CD14-positive monocyte (primary cell): ENCODE measurements at regions not wholly inside any gene's neighbourhood (a gene's known extent, or its start where the extent isn't known, plus 50 kb on each side); places are given as distances from the start of the nearest gene placed in this dataset.

Source experiments
- DNase-seq, 3 donors: peaks; one replicate each; pipeline ENCODE4 v3.0.0-alpha.2; 2011 to 2022
- H2AFZ ChIP-seq: 2 replicates; pipeline ENCODE4 v1.6.0; 2012; ENCODE audit warnings: mild to moderate bottlenecking, low read depth, low read length, inconsistent platforms; ENCODE audit not compliant: insufficient read depth, poor library complexity, severe bottlenecking
- H3K27ac ChIP-seq, 2 donors: 1 replicate in 1 of 2; 2 replicates in 1 of 2; pipeline ENCODE4 v1.5.1; 2012 to 2013; ENCODE audit warnings: low read length in 2 of 2, control low read depth in 1 of 2, inconsistent platforms in 1 of 2, low read depth in 1 of 2, mild to moderate bottlenecking in 1 of 2
- H3K27me3 ChIP-seq, 2 donors: one replicate each; pipeline versions ENCODE4 v1.6.0 to v1.6.1; 2011 to 2013; ENCODE audit warnings: low read length in 2 of 2; ENCODE audit not compliant: control insufficient read depth in 2 of 2, insufficient read depth in 2 of 2
- H3K36me3 ChIP-seq, 2 donors: replicated peaks in 1 of 2; 1 replicate in 1 of 2; 2 replicates in 1 of 2; pipeline versions ENCODE4 v1.5.1 to v1.6.1; 2012 to 2013; ENCODE audit warnings: low read length in 2 of 2, control low read depth in 1 of 2, inconsistent platforms in 1 of 2, mild to moderate bottlenecking in 1 of 2; ENCODE audit not compliant: insufficient read depth in 2 of 2, control insufficient read depth in 1 of 2
- H3K4me1 ChIP-seq, 2 donors: 1 replicate in 1 of 2; 2 replicates in 1 of 2; pipeline versions ENCODE4 v1.5.1 to v1.6.1; 2012 to 2013; ENCODE audit warnings: low read length in 2 of 2, control low read depth in 1 of 2, inconsistent platforms in 1 of 2, mild to moderate bottlenecking in 1 of 2, moderate library complexity in 1 of 2; ENCODE audit not compliant: insufficient read depth in 2 of 2, control insufficient read depth in 1 of 2
- H3K4me2 ChIP-seq: replicated peaks from 2 replicates; pipeline ENCODE3; 2012; ENCODE audit warnings: low read length, moderate library complexity, mild to moderate bottlenecking; ENCODE audit not compliant: poor library complexity, severe bottlenecking; ENCODE audit errors: extremely low read depth
- H3K4me3 ChIP-seq, 3 experiments: fragments of 200-600 bp in 1 of 3; sonication (generic) in 1 of 3; replicated peaks in 1 of 3; 1 replicate in 2 of 3; 2 replicates in 1 of 3; pipeline ENCODE4 v1.5.1; 2011 to 2013; ENCODE audit warnings: low read length in 3 of 3, mild to moderate bottlenecking in 3 of 3, control low read depth in 2 of 3, low read depth in 2 of 3, inconsistent platforms in 1 of 3, moderate library complexity in 1 of 3
- H3K79me2 ChIP-seq: 2 replicates; pipeline ENCODE4 v1.6.0; 2012; ENCODE audit warnings: mild to moderate bottlenecking, control low read depth, inconsistent platforms, low read length, moderate library complexity; ENCODE audit not compliant: insufficient read depth
- H3K9ac ChIP-seq: 2 replicates; pipeline ENCODE4 v1.6.0; 2017; ENCODE audit warnings: low read length, mild to moderate bottlenecking; ENCODE audit not compliant: insufficient read depth, poor library complexity, severe bottlenecking
- H3K9me3 ChIP-seq, 2 donors: replicated peaks in 1 of 2; 1 replicate in 1 of 2; 2 replicates in 1 of 2; pipeline versions ENCODE4 v1.5.1 to v1.6.1; 2012 to 2013; ENCODE audit warnings: low read length in 2 of 2, control low read depth in 1 of 2; ENCODE audit not compliant: control insufficient read depth in 1 of 2, insufficient read depth in 1 of 2
- H4K20me1 ChIP-seq: 2 replicates; pipeline ENCODE4 v1.6.0; 2012; ENCODE audit warnings: mild to moderate bottlenecking, low read length, control low read depth, moderate library complexity; ENCODE audit not compliant: insufficient read depth
- H3K27ac Mint-ChIP-seq, 7 donors: one replicate each; pipeline ENCODE4 v1.8.0; 2020; ENCODE audit warnings: mild to moderate bottlenecking in 7 of 7, mixed read lengths in 7 of 7, moderate library complexity in 6 of 7, inconsistent platforms in 2 of 7
- H3K27me3 Mint-ChIP-seq, 3 donors: one replicate each; pipeline ENCODE4 v1.8.0; 2021 to 2022; ENCODE audit warnings: low read depth in 3 of 3, mild to moderate bottlenecking in 3 of 3, mixed read lengths in 3 of 3, moderate library complexity in 3 of 3, inconsistent platforms in 1 of 3
- H3K36me3 Mint-ChIP-seq, 2 donors: one replicate each; pipeline ENCODE4 v1.8.0; 2020; ENCODE audit warnings: mixed read lengths in 2 of 2, inconsistent platforms in 1 of 2, mild to moderate bottlenecking in 1 of 2
- H3K4me1 Mint-ChIP-seq: one replicate; pipeline ENCODE4 v1.8.0; 2020; ENCODE audit warnings: mild to moderate bottlenecking, mixed read lengths
- H3K4me3 Mint-ChIP-seq, 2 donors: one replicate each; pipeline ENCODE4 v1.8.0; 2020; ENCODE audit warnings: mild to moderate bottlenecking in 2 of 2, mixed read lengths in 2 of 2, moderate library complexity in 1 of 2
- H3K9me3 Mint-ChIP-seq, 7 donors: one replicate each; pipeline ENCODE4 v1.8.0; 2020 to 2022; ENCODE audit warnings: mixed read lengths in 7 of 7, mild to moderate bottlenecking in 6 of 7, moderate library complexity in 6 of 7, inconsistent platforms in 2 of 7
- WGBS: methylation state at CpG from one replicate; pipeline ENCODE4 v1.1.5; 2013; ENCODE audit warnings: missing lambda C conversion rate; ENCODE audit not compliant: insufficient coverage; 5-methylcytosine and 5-hydroxymethylcytosine counted together
- intact Hi-C, 2 donors: fragments of 100-400 bp; cut with micrococcal nuclease; formaldehyde crosslinking; loops; one replicate each; pipeline versions ENCODE4 v1.15.0 to v1.15.1; 2023
- TF ChIP-seq, protein P1 (sequence below): fragments of 200-600 bp; IDR thresholded peaks from one replicate; pipeline ENCODE4 v1.8.0; 2022; ENCODE audit warnings: antibody characterized with exemption, mild to moderate bottlenecking

DNA sequence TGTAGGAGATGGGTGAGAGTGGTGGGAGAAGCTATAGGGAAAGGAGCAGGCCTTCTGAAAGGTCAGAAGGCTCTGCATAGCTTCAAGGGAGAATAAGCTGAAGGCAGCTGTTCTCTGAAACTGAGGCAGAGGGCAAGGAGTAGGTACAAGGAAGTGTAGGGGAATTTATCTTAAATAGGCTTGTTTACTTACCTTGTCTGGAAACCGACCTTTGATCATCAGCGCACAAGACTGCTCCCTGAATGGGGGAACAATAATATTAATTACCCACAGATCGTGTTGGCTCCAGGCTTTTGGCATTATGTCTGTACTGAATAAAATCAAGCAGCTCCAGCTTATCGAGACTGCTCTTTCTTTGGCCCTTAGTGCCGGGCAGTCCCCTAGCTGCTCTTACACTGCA lies 175.5 kb upstream of the MAGEB16 start:
- TF ChIP-seq, protein P1, sequence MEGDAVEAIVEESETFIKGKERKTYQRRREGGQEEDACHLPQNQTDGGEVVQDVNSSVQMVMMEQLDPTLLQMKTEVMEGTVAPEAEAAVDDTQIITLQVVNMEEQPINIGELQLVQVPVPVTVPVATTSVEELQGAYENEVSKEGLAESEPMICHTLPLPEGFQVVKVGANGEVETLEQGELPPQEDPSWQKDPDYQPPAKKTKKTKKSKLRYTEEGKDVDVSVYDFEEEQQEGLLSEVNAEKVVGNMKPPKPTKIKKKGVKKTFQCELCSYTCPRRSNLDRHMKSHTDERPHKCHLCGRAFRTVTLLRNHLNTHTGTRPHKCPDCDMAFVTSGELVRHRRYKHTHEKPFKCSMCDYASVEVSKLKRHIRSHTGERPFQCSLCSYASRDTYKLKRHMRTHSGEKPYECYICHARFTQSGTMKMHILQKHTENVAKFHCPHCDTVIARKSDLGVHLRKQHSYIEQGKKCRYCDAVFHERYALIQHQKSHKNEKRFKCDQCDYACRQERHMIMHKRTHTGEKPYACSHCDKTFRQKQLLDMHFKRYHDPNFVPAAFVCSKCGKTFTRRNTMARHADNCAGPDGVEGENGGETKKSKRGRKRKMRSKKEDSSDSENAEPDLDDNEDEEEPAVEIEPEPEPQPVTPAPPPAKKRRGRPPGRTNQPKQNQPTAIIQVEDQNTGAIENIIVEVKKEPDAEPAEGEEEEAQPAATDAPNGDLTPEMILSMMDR, result no peak
- no peaks in the 10 kb centered on the region for H3K4me1 Mint-ChIP-seq
- H3K27ac Mint-ChIP-seq, result no peak overlapping the region
- no peak overlapping the region for H3K4me2 ChIP-seq
- H3K9me3 Mint-ChIP-seq, result peaks cover 0 to 16% (median 10%) of the 10 kb centered on the region in 7 donors
- peaks cover 13% of the 10 kb centered on the region in 2 donors for H3K9me3 ChIP-seq
- no peaks in the 10 kb centered on the region for H3K4me1 ChIP-seq
- H3K4me3 Mint-ChIP-seq, result no peak overlapping the region
- DNase-seq, result no peak
- no CpG with 5 or more reads among the region's 5 CpGs for WGBS
- intact Hi-C loops, result no loop called here
- H3K36me3 ChIP-seq, result no peaks in the 10 kb centered on the region
- H3K36me3 Mint-ChIP-seq, result no peaks in the 10 kb centered on the region
- no peak overlapping the region for H3K27ac ChIP-seq
- no peaks in the 10 kb centered on the region for H3K79me2 ChIP-seq
- H3K27me3 Mint-ChIP-seq, result no peaks in the 10 kb centered on the region
- no peak overlapping the region for H2AFZ ChIP-seq
- H3K27me3 ChIP-seq, result no peaks in the 10 kb centered on the region
- H3K4me3 ChIP-seq, result no peak overlapping the region
- no peak overlapping the region for H3K9ac ChIP-seq
- H4K20me1 ChIP-seq, result no peaks in the 10 kb centered on the region

DNA sequence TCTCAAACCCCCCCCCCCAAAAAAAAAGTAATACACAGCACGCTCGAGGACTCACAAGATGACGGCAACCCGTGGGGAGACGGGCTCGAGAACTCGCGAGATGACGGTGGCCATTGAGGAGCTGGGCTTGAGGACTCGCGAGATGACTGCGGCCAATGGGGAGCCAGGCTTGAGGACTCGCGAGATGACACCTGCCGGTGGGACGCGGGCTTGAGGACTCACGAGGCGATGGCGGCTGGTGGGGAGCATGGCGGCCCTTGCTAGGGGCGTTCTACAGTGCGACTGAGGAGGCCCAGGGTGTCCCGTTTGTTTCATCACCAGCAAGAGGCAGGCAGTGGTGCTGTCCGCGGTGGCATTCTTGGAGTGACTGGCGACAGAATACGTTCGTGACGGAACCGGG lies 172.4 kb upstream of the MAGEB16 start:
- H3K4me2 ChIP-seq, result no peak overlapping the region

More for the DNA sequence above, 172.4 kb upstream of the MAGEB16 start:
- no peaks in the 10 kb centered on the region for H3K36me3 Mint-ChIP-seq
- H3K4me3 Mint-ChIP-seq, result no peak overlapping the region
- Histone ChIP-seq H3K27me3 (no peaks in the 10 kb centered on the region), H3K9ac (no peak overlapping the region), H3K79me2 (no peaks in the 10 kb centered on the region), H4K20me1 (no peaks in the 10 kb centered on the region), H2AFZ (no peak overlapping the region), H3K4me3 (no peak overlapping the region), H3K4me1 (no peaks in the 10 kb centered on the region), H3K27ac (no peak overlapping the region), H3K9me3 (peaks cover 13% of the 10 kb centered on the region in 2 donors), H3K36me3 (no peaks in the 10 kb centered on the region)
- DNase-seq, result no peak
- TF ChIP-seq, protein P1, result no peak
- H3K27me3 Mint-ChIP-seq, result peaks cover 0 to 2% (median 0%) of the 10 kb centered on the region in 3 donors
- peaks cover 0 to 10% (median 10%) of the 10 kb centered on the region in 7 donors for H3K9me3 Mint-ChIP-seq
- H3K4me1 Mint-ChIP-seq, result no peaks in the 10 kb centered on the region
- no peak overlapping the region for H3K27ac Mint-ChIP-seq
- intact Hi-C loops, result no loop called here
- 97% methylated on average over 16 of the region's 31 CpGs for whole genome bisulfite sequencing
